Breast epithelium (tissue), 4 donors: ENCODE measurements at regions not wholly inside any gene's neighbourhood (a gene's known extent, or its start where the extent isn't known, plus 50 kb on each side); places are given as distances from the start of the nearest gene placed in this dataset.

Experiments
- DNase-seq, 2 donors: peaks; one replicate each; pipeline ENCODE4 v3.0.0-alpha.2; 2019; ENCODE audit warnings: low spot score in 2 of 2
- H3K27ac ChIP-seq, 2 donors: fragments of 200-600 bp; sonication (generic) in 1 of 2; one replicate each; pipeline ENCODE4 v1.5.1; 2016 to 2019; ENCODE audit warnings: mild to moderate bottlenecking in 1 of 2
- H3K27me3 ChIP-seq, 2 donors: fragments of 200-600 bp; sonication (generic) in 1 of 2; one replicate each; pipeline versions ENCODE4 v1.5.1 to v1.6.0; 2017 to 2019; ENCODE audit warnings: control low read depth in 1 of 2, mild to moderate bottlenecking in 1 of 2
- H3K36me3 ChIP-seq: fragments of 200-600 bp; one replicate; pipeline ENCODE4 v1.5.1; 2019
- H3K4me1 ChIP-seq, 2 donors: fragments of 200-600 bp; sonication (generic); one replicate each; pipeline ENCODE4 v1.5.1; 2016 to 2019; ENCODE audit warnings: control low read depth in 1 of 2
- H3K4me3 ChIP-seq, 3 donors: fragments of 200-600 bp; sonication (generic); 1 replicate in 2 of 3; 2 replicates in 1 of 3; pipeline ENCODE4 v1.5.1; 2016 to 2019; ENCODE audit warnings: mild to moderate bottlenecking in 3 of 3, moderate library complexity in 2 of 3
- H3K9me3 ChIP-seq, 2 donors: fragments of 200-600 bp; sonication (generic) in 1 of 2; one replicate each; pipeline ENCODE4 v1.5.1; 2016 to 2019; ENCODE audit warnings: control low read depth in 1 of 2
- POLR2A ChIP-seq: fragments of 450-650 bp; IDR thresholded peaks from one replicate; pipeline ENCODE4 v1.6.1; 2016; ENCODE audit warnings: antibody characterized with exemption, mild to moderate bottlenecking, moderate library complexity
- POLR2AphosphoS5 ChIP-seq, 3 donors: sonication (generic); formaldehyde crosslinking; IDR thresholded peaks; one replicate each; pipeline ENCODE4 v1.6.1; 2017; ENCODE audit warnings: antibody characterized with exemption in 3 of 3
- intact Hi-C: fragments of 100-400 bp; cut with DNase I; formaldehyde crosslinking; loops from one replicate; pipeline ENCODE4 v1.15.1; 2023; ENCODE audit warnings: low total_unique reads
- TF ChIP-seq, protein P1 (sequence below), 3 donors: fragments of 450-650 bp; IDR thresholded peaks; one replicate each; pipeline ENCODE4 v1.5.1; 2016 to 2017; ENCODE audit warnings: antibody characterized with exemption in 3 of 3, mild to moderate bottlenecking in 3 of 3, moderate library complexity in 3 of 3

DNA sequence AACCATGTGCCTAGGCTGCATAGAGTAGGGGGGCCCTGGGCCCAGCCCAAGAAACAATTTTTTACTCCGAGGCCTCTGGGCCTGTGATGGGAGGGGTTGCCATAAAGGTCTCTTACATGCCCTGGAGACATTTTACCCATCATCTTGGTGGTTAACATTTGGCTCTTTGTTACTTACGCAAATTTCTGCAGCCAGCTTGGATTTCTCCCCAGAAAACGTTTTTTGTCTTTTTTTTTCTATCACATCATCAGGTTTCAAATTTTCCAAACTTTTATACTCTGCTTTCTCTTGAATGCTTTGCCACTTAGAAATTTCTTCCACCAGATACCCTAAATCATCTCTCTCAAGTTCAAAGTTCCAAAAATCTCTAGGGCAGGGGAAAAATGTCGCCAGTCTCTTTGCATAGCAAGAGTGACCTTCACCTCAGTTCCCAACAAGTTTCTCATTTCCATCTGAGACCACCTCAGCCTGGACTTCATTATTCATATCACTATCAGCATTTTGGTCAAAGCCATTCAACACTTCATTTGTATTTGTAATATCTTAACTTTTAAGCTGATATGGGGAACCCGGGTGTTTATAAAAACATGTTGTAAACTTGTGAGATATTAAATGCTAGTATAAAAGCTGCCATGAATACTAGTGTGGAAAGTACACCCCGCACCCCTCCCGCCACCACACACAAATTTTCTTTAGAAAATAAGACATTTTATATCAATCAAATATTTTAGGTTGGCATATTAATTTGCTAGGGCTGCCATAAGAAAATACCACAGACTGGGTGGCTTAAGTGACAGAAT, 56.0 kb upstream of the PLSCR4 start:
- H3K36me3 ChIP-seq: no peaks in the 10 kb centered on the region
- no peak for TF ChIP-seq POLR2AphosphoS5 (IDR thresholded peaks at IDR 0.05)
- TF ChIP-seq, protein P1, sequence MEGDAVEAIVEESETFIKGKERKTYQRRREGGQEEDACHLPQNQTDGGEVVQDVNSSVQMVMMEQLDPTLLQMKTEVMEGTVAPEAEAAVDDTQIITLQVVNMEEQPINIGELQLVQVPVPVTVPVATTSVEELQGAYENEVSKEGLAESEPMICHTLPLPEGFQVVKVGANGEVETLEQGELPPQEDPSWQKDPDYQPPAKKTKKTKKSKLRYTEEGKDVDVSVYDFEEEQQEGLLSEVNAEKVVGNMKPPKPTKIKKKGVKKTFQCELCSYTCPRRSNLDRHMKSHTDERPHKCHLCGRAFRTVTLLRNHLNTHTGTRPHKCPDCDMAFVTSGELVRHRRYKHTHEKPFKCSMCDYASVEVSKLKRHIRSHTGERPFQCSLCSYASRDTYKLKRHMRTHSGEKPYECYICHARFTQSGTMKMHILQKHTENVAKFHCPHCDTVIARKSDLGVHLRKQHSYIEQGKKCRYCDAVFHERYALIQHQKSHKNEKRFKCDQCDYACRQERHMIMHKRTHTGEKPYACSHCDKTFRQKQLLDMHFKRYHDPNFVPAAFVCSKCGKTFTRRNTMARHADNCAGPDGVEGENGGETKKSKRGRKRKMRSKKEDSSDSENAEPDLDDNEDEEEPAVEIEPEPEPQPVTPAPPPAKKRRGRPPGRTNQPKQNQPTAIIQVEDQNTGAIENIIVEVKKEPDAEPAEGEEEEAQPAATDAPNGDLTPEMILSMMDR (IDR thresholded peaks at IDR 0.05): no peak
- TF ChIP-seq POLR2A: no peak
- H3K9me3 ChIP-seq: no peaks in the 10 kb centered on the region
- no peak for DNase-seq
- H3K27ac ChIP-seq: no peak overlapping the region
- H3K27me3 ChIP-seq: no peaks in the 10 kb centered on the region
- intact Hi-C loops: no loop called here
- no peak overlapping the region for H3K4me3 ChIP-seq
- no peaks in the 10 kb centered on the region for H3K4me1 ChIP-seq

DNA sequence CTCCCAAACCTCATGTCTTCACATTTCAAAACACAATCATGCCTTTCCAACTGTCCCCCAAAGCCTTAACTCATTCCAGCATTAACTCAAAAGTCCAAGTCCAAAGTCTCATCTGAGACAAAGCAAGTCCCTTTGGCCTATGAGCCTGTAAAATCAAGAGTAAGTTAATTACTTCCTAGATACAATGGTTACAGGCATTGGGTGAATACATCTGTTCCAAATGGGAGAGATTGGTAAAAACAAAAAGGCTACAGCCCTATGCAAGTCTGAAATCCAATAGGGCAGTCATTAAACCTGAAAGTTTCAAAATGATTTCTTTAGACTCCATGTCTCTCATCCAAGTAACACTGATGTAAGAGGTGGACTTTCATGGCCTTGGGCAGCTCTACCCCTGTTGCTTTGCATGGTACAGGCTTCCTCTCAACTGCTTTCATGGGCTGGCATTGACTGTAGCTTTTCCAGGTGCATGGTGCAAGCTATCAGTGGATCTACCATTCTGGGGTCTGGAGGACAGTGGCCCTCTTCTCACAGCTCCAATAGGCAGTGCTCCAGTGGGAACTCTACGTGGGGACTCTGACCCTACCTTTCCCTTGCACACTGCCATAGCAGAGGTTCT, 55.0 kb upstream of the PLSCR4 start:
- H3K27ac ChIP-seq: no peak overlapping the region
- H3K36me3 ChIP-seq: no peaks in the 10 kb centered on the region
- H3K27me3 ChIP-seq: no peaks in the 10 kb centered on the region
- intact Hi-C loops: no loop called here
- H3K4me1 ChIP-seq: no peaks in the 10 kb centered on the region
- no peaks in the 10 kb centered on the region for H3K9me3 ChIP-seq
- no peak overlapping the region for H3K4me3 ChIP-seq
- TF ChIP-seq, protein P1 (IDR thresholded peaks at IDR 0.05): no peak
- TF ChIP-seq POLR2A (no peak), POLR2AphosphoS5 (IDR thresholded peaks at IDR 0.05) (no peak)
- DNase-seq: no peak

DNA sequence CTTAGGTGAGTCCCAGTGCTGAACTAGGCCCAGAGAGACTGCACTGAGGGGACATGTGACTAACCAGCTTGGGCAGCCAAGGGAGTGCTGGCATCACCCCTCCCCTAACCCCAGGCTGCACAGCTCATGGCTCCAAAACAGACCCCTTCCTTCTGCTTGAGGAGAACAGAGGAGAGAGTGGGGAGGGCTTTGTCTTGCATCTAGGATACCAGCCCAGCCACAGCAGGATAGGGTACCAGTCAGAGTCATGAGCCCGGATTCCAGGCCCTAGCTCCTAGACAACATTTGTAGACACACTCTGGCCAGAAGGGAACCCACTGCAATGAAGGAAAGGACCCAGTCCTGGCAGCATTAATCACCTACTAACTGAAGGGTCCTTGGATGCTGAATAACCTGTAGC, 49.9 kb upstream of the PLSCR4 start:
- H3K27me3 ChIP-seq: no peaks in the 10 kb centered on the region
- intact Hi-C loops: no loop called here
- H3K4me3 ChIP-seq: no peak overlapping the region
- no peak for DNase-seq
- no peaks in the 10 kb centered on the region for H3K36me3 ChIP-seq
- H3K4me1 ChIP-seq: no peaks in the 10 kb centered on the region
- TF ChIP-seq POLR2AphosphoS5 (IDR thresholded peaks at IDR 0.05) (no peak), POLR2A (no peak)
- TF ChIP-seq, protein P1 (IDR thresholded peaks at IDR 0.05): no peak
- no peak overlapping the region for H3K27ac ChIP-seq
- no peaks in the 10 kb centered on the region for H3K9me3 ChIP-seq
